Progenitor cell of endocrine pancreas (in vitro differentiated cells): ENCODE measurements at regions not wholly inside any gene's neighbourhood (a gene's known extent, or its start where the extent isn't known, plus 50 kb on each side); places are given as distances from the start of the nearest gene placed in this dataset.
A peak's percentile ranks its signal among the peaks of the same experiment; 100 is the strongest.

Source experiments
- DNase-seq: peaks from one replicate; pipeline ENCODE4 v3.0.0; 2021; ENCODE audit warnings: low spot score; ENCODE audit not compliant: unreplicated experiment
- H3K27ac Mint-ChIP-seq: 2 replicates; pipeline ENCODE4 v1.8.0; 2021; ENCODE audit warnings: mild to moderate bottlenecking, moderate library complexity, mixed read lengths
- H3K27me3 Mint-ChIP-seq: 2 replicates; pipeline ENCODE4 v1.8.0; 2021; ENCODE audit warnings: mixed read lengths
- H3K36me3 Mint-ChIP-seq: 2 replicates; pipeline ENCODE4 v1.8.0; 2022; ENCODE audit warnings: mixed read lengths; ENCODE audit not compliant: insufficient read depth
- H3K4me1 Mint-ChIP-seq: 2 replicates; pipeline ENCODE4 v1.8.0; 2021; ENCODE audit warnings: low read depth, mixed read lengths
- H3K4me3 Mint-ChIP-seq: 2 replicates; pipeline ENCODE4 v1.8.0; 2021; ENCODE audit warnings: low read depth, mild to moderate bottlenecking, moderate library complexity, mixed read lengths
- H3K9me3 Mint-ChIP-seq: 2 replicates; pipeline ENCODE4 v1.8.0; 2021; ENCODE audit warnings: low read depth, mixed read lengths
- CTCF ChIP-seq: fragments of 200-600 bp; sonication (generic); IDR thresholded peaks from one replicate; pipeline ENCODE4 v1.5.0; 2021; ENCODE audit warnings: antibody characterized with exemption, mild to moderate bottlenecking; ENCODE audit not compliant: unreplicated experiment

- no peak overlapping the region for H3K27ac Mint-ChIP-seq
- no peak overlapping the region for H3K4me3 Mint-ChIP-seq
- TF ChIP-seq CTCF = peak; percentile 90
- no peaks in the 10 kb centered on the region for H3K9me3 Mint-ChIP-seq
- H3K27me3 Mint-ChIP-seq = peaks cover 40% of the 10 kb centered on the region
- peaks cover 3% of the 10 kb centered on the region for H3K4me1 Mint-ChIP-seq
- DNase-seq = peak; percentile 33
- H3K36me3 Mint-ChIP-seq = no peaks in the 10 kb centered on the region
These were observed 441.8 kb upstream of the TLE4 start for GRCh38 chr9:79129865-79130480.

GRCh38 chr9:79131246-79131774 is 440.5 kb upstream of the TLE4 start:
- no peak for DNase-seq
- Mint-ChIP-seq H3K27ac (no peak overlapping the region), H3K36me3 (no peaks in the 10 kb centered on the region), H3K27me3 (peaks cover 33% of the 10 kb centered on the region), H3K4me3 (no peak overlapping the region), H3K4me1 (peaks cover 3% of the 10 kb centered on the region), H3K9me3 (no peaks in the 10 kb centered on the region)
- no peak for TF ChIP-seq CTCF

GRCh38 chr9:79131824-79132377 is 439.9 kb upstream of the TLE4 start:
- no peaks in the 10 kb centered on the region for H3K9me3 Mint-ChIP-seq
- DNase-seq = no peak
- no peaks in the 10 kb centered on the region for H3K36me3 Mint-ChIP-seq
- H3K4me1 Mint-ChIP-seq = peaks cover 3% of the 10 kb centered on the region
- peaks cover 33% of the 10 kb centered on the region for H3K27me3 Mint-ChIP-seq
- H3K4me3 Mint-ChIP-seq = no peak overlapping the region
- no peak overlapping the region for H3K27ac Mint-ChIP-seq
- no peak for TF ChIP-seq CTCF

GRCh38 chr9:79134654-79135053 is 437.1 kb upstream of the TLE4 start:
- H3K27ac Mint-ChIP-seq = no peak overlapping the region
- no peaks in the 10 kb centered on the region for H3K9me3 Mint-ChIP-seq
- no peak for DNase-seq
- no peaks in the 10 kb centered on the region for H3K36me3 Mint-ChIP-seq
- H3K4me3 Mint-ChIP-seq = no peak overlapping the region
- TF ChIP-seq CTCF = peak; percentile 53
- H3K27me3 Mint-ChIP-seq = peaks cover 15% of the 10 kb centered on the region
- peaks cover 3% of the 10 kb centered on the region for H3K4me1 Mint-ChIP-seq

- no peak overlapping the region for H3K4me3 Mint-ChIP-seq
- H3K27me3 Mint-ChIP-seq = peaks cover 15% of the 10 kb centered on the region
- no peak overlapping the region for H3K27ac Mint-ChIP-seq
- no peak for TF ChIP-seq CTCF
- no peaks in the 10 kb centered on the region for H3K9me3 Mint-ChIP-seq
- no peak for DNase-seq
- no peaks in the 10 kb centered on the region for H3K36me3 Mint-ChIP-seq
- peaks cover 6% of the 10 kb centered on the region for H3K4me1 Mint-ChIP-seq
These were observed 435.9 kb upstream of the TLE4 start for GRCh38 chr9:79135681-79136415.
